ENCODE measurements at regions not wholly inside any gene's neighbourhood (a gene's known extent, or its start where the extent isn't known, plus 50 kb on each side); places are given as distances from the start of the nearest gene placed in this dataset.
"Not testable (repeated sequence)": the region's sequence is repeated elsewhere in the genome, so short reads cannot be mapped to it uniquely, and the experiment has no call there.

- H3K36me3 ChIP-seq (ENCODE audit: insufficient read depth): no peaks in the 10 kb centered on the region
- TF ChIP-seq CTCF (conservative IDR thresholded peaks at IDR 0.05; ENCODE audit: low read depth, low read length): 0 out of 2 replicates have a peak, but pooled peaks have one; percentile 40
- H3K4me3 ChIP-seq (IDR thresholded peaks at IDR 0.05; ENCODE audit: insufficient read depth, low read depth, low read length): no peak overlapping the region
- H3K9ac ChIP-seq: no peak overlapping the region
- H3K27ac ChIP-seq: no peak overlapping the region
- no peaks in the 10 kb centered on the region for H3K4me1 ChIP-seq (ENCODE audit: low read depth, poor library complexity, severe bottlenecking)
- H3K4me2 ChIP-seq: no peak overlapping the region
- H3K79me2 ChIP-seq (ENCODE audit: insufficient read depth, low read depth): no peaks in the 10 kb centered on the region
- H3K27me3 ChIP-seq (ENCODE audit: insufficient read depth, low read depth): no peaks in the 10 kb centered on the region
- no peak overlapping the region for H2AFZ ChIP-seq (ENCODE audit: low read depth)
- H4K20me1 ChIP-seq (ENCODE audit: insufficient read depth): no peaks in the 10 kb centered on the region
These were observed 179.7 kb upstream of the NDN start for GRCh38 chr15:23866832-23867231.

GRCh38 chr15:23869396-23869795 lies 182.3 kb upstream of the NDN start:
- Histone ChIP-seq H3K4me2 (no peak overlapping the region), H4K20me1 (ENCODE audit: insufficient read depth) (no peaks in the 10 kb centered on the region), H3K27me3 (ENCODE audit: insufficient read depth, low read depth) (no peaks in the 10 kb centered on the region), H3K79me2 (ENCODE audit: insufficient read depth, low read depth) (no peaks in the 10 kb centered on the region), H3K4me3 (IDR thresholded peaks at IDR 0.05; ENCODE audit: insufficient read depth, low read depth, low read length) (no peak overlapping the region), H2AFZ (ENCODE audit: low read depth) (no peak overlapping the region), H3K9ac (no peak overlapping the region), H3K4me1 (ENCODE audit: low read depth, poor library complexity, severe bottlenecking) (no peaks in the 10 kb centered on the region), H3K36me3 (ENCODE audit: insufficient read depth) (no peaks in the 10 kb centered on the region), H3K27ac (no peak overlapping the region)
- no peak for TF ChIP-seq CTCF (conservative IDR thresholded peaks at IDR 0.05; ENCODE audit: low read depth, low read length)

- not testable (repeated sequence) for H3K27ac ChIP-seq; H3K27me3 ChIP-seq (ENCODE audit: insufficient read depth, low read depth); H3K4me2 ChIP-seq; H3K9ac ChIP-seq; H2AFZ ChIP-seq (ENCODE audit: low read depth); H3K79me2 ChIP-seq (ENCODE audit: insufficient read depth, low read depth); H4K20me1 ChIP-seq (ENCODE audit: insufficient read depth); H3K4me3 ChIP-seq (IDR thresholded peaks at IDR 0.05; ENCODE audit: insufficient read depth, low read depth, low read length); H3K4me1 ChIP-seq (ENCODE audit: low read depth, poor library complexity, severe bottlenecking); H3K36me3 ChIP-seq (ENCODE audit: insufficient read depth)
These were observed 186.5 kb upstream of the NDN start for GRCh38 chr15:23873613-23874012.

GRCh38 chr15:23877502-23878412 lies 190.7 kb upstream of the NDN start:
- Histone ChIP-seq H2AFZ (ENCODE audit: low read depth) (peak overlapping the region; percentile 52; the same call in 1 of the 2 replicates), H3K9ac (no peak overlapping the region), H3K27ac (no peak overlapping the region), H3K27me3 (ENCODE audit: insufficient read depth, low read depth) (no peaks in the 10 kb centered on the region), H4K20me1 (ENCODE audit: insufficient read depth) (no peaks in the 10 kb centered on the region), H3K79me2 (ENCODE audit: insufficient read depth, low read depth) (no peaks in the 10 kb centered on the region), H3K36me3 (ENCODE audit: insufficient read depth) (no peaks in the 10 kb centered on the region), H3K4me3 (IDR thresholded peaks at IDR 0.05; ENCODE audit: insufficient read depth, low read depth, low read length) (no peak overlapping the region), H3K4me1 (ENCODE audit: low read depth, poor library complexity, severe bottlenecking) (no peaks in the 10 kb centered on the region), H3K4me2 (no peak overlapping the region)
- peak; percentile 50 for TF ChIP-seq CTCF (conservative IDR thresholded peaks at IDR 0.05; ENCODE audit: low read depth, low read length)

- H3K4me2 ChIP-seq: no peak overlapping the region
- H3K27ac ChIP-seq: no peak overlapping the region
- H3K79me2 ChIP-seq (ENCODE audit: insufficient read depth, low read depth): no peaks in the 10 kb centered on the region
- H3K4me3 ChIP-seq (IDR thresholded peaks at IDR 0.05; ENCODE audit: insufficient read depth, low read depth, low read length): no peak overlapping the region
- no peak overlapping the region for H3K9ac ChIP-seq
- no peaks in the 10 kb centered on the region for H3K36me3 ChIP-seq (ENCODE audit: insufficient read depth)
- no peaks in the 10 kb centered on the region for H4K20me1 ChIP-seq (ENCODE audit: insufficient read depth)
- no peak for TF ChIP-seq CTCF (conservative IDR thresholded peaks at IDR 0.05; ENCODE audit: low read depth, low read length)
- H2AFZ ChIP-seq (ENCODE audit: low read depth): no peak overlapping the region
- no peaks in the 10 kb centered on the region for H3K27me3 ChIP-seq (ENCODE audit: insufficient read depth, low read depth)
- no peaks in the 10 kb centered on the region for H3K4me1 ChIP-seq (ENCODE audit: low read depth, poor library complexity, severe bottlenecking)
These were observed 194.2 kb upstream of the NDN start for GRCh38 chr15:23881291-23881690.

Measured in KMS-11 (cell line).